Right cardiac atrium (tissue), 5 donors: ENCODE measurements at regions not wholly inside any gene's neighbourhood (a gene's known extent, or its start where the extent isn't known, plus 50 kb on each side); places are given as distances from the start of the nearest gene placed in this dataset.
"Not testable (repeated sequence)": the region's sequence is repeated elsewhere in the genome, so short reads cannot be mapped to it uniquely, and the experiment has no call there.

ENCODE experiments used
- ATAC-seq, 2 donors: fragments of 200-7000 bp; cut with Tn5 transposase; one replicate each; pipeline versions ENCODE4 v1.8.0 to v1.9.1; 2020; ENCODE audit warnings: moderate library complexity in 2 of 2, mild to moderate bottlenecking in 1 of 2
- DNase-seq, 3 donors: peaks; one replicate each; pipeline ENCODE4 v3.0.0-alpha.2; 2020
- H3K27ac ChIP-seq: one replicate; pipeline ENCODE4 v1.5.1; 2013; ENCODE audit warnings: mild to moderate bottlenecking, low read length, control low read depth, moderate library complexity
- H3K27me3 ChIP-seq: one replicate; pipeline ENCODE4 v1.6.1; 2013; ENCODE audit not compliant: control insufficient read depth, insufficient read depth
- H3K4me1 ChIP-seq: one replicate; pipeline ENCODE4 v1.6.1; 2013; ENCODE audit warnings: low read length; ENCODE audit not compliant: control insufficient read depth, insufficient read depth
- H3K4me3 ChIP-seq: one replicate; pipeline ENCODE4 v1.5.1; 2013; ENCODE audit warnings: low read length, control low read depth
- H3K9me3 ChIP-seq: one replicate; pipeline ENCODE4 v1.6.1; 2013; ENCODE audit warnings: low read length; ENCODE audit not compliant: control insufficient read depth
- WGBS: extraction: QIAGEN DNeasy Blood & Tissue Kit; methylation state at CpG from one replicate; pipeline ENCODE4 v1.1.7; 2013; 5-methylcytosine and 5-hydroxymethylcytosine counted together
- intact Hi-C, 4 donors: fragments of 100-400 bp; cut with DNase I; formaldehyde crosslinking; loops; one replicate each; pipeline versions ENCODE4 v1.11.0 to v1.14.0; 2022 to 2023
- donor health status: healthy with polysubstance abuse.
- donor health status: DM: no; HTN: yes; CAD: no.
- donor health status: DM: no; HTN: no; CAD: no.
- donor health status: DM: no; HTN: yes; CAD: no; lungs with severe emphysema.
- donor health status: DM: yes; HTN: yes; CAD: no.

GRCh38 chr5:155700333-155700732, 626.6 kb upstream of the SGCD start:
- 34% methylated on average over 3 of the region's 3 CpGs for WGBS
- no peak for ATAC-seq

GRCh38 chr5:155711882-155712281, 615.1 kb upstream of the SGCD start:
- Histone ChIP-seq H3K4me1 (no peaks in the 10 kb centered on the region), H3K27me3 (no peaks in the 10 kb centered on the region), H3K4me3 (no peak overlapping the region), H3K9me3 (no peaks in the 10 kb centered on the region), H3K27ac (no peak overlapping the region)
- DNase-seq (no peak), ATAC-seq (no peak)
- 74% methylated on average over 1 of the region's 1 CpG for WGBS
- intact Hi-C loops: no loop called here

More at GRCh38 chr5:155700333-155700732, 626.6 kb upstream of the SGCD start:
- Histone ChIP-seq H3K4me3 (no peak overlapping the region), H3K27me3 (no peaks in the 10 kb centered on the region), H3K4me1 (no peaks in the 10 kb centered on the region), H3K27ac (no peak overlapping the region), H3K9me3 (no peaks in the 10 kb centered on the region)
- intact Hi-C loops: no loop called here
- DNase-seq: no peak

- DNase-seq, H3K9me3 ChIP-seq, ATAC-seq, intact Hi-C loops, H3K4me3 ChIP-seq, H3K4me1 ChIP-seq, H3K27ac ChIP-seq, H3K27me3 ChIP-seq: not testable (repeated sequence)
- 52% methylated on average over 2 of the region's 2 CpGs for WGBS
Observed at GRCh38 chr5:155714435-155714834, 612.5 kb upstream of the SGCD start.

GRCh38 chr5:155726267-155726666, 600.7 kb upstream of the SGCD start:
- intact Hi-C loops: loop anchor here in 1 of 4 donors (10.0 kb wide), 1 partner anchor 591 kb away; no protein-coding TSS in a partner anchor
- no peak overlapping the region for H3K4me3 ChIP-seq
- DNase-seq: peak in 1 of 3 donors; percentile 23
- no peaks in the 10 kb centered on the region for H3K9me3 ChIP-seq
- WGBS: 4% methylated on average over 8 of the region's 8 CpGs
- no peak overlapping the region for H3K27ac ChIP-seq
- no peak for ATAC-seq
- H3K27me3 ChIP-seq: no peaks in the 10 kb centered on the region
- H3K4me1 ChIP-seq: peaks cover 3% of the 10 kb centered on the region

- intact Hi-C loops: loop anchor here in 1 of 4 donors (10.0 kb wide), 1 partner anchor 593 kb away; no protein-coding TSS in a partner anchor
- Histone ChIP-seq H3K9me3 (no peaks in the 10 kb centered on the region), H3K4me1 (peaks cover 3% of the 10 kb centered on the region), H3K4me3 (peak overlapping the region; percentile 52), H3K27ac (peak overlapping the region; percentile 44), H3K27me3 (no peaks in the 10 kb centered on the region)
- ATAC-seq (no peak), DNase-seq (no peak)
- 3% methylated on average over 36 of the region's 36 CpGs for WGBS
Observed at GRCh38 chr5:155727512-155728145, 599.3 kb upstream of the SGCD start.

DNA sequence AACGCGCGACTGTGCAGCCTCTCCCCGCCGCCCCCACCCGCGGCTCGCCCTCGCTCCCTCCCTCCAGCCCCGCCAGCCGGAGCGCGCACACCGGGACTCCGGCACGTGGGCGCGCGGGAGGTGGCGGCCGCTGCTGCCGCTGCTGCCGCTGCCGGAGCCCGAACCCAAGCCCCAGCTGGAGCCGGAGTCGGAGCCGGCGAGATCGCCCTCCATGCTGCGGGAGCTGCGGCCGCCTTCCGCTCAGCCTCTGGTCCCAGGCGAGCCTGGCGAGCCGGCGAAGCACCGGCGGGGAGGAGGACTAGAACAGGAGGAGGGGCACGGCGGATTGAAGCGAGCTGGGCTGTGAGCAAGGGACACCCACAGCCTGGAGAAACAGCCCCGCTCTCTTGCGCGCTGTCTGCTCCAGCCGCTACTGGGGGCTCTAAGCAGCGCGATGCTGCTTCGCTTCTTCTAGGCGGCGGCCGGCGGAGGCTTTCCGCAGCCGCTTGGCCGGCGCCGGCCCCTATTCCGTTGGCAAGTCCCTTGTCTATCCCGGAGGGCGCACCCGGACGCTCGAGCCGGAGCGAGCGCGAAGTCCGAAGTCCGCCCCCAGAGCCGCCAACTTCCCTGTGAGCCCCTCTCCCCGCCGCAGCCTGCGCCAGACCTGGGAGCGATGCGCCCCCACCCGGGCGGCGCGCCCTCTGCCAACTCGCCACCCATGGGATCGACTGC, 598.7 kb upstream of the SGCD start:
- ATAC-seq (peak; percentile 80 to 81), DNase-seq (peak; percentile 66 to 84 (median 83))
- Histone ChIP-seq H3K27ac (peak overlapping the region; percentile 44), H3K4me3 (peak overlapping the region; percentile 52), H3K4me1 (peaks cover 3% of the 10 kb centered on the region), H3K27me3 (no peaks in the 10 kb centered on the region), H3K9me3 (no peaks in the 10 kb centered on the region)
- intact Hi-C loops: loop anchor here in 1 of 4 donors (10.0 kb wide), 1 partner anchor 594 kb away; no protein-coding TSS in a partner anchor
- 1% methylated on average over 83 of the region's 83 CpGs for WGBS

DNA sequence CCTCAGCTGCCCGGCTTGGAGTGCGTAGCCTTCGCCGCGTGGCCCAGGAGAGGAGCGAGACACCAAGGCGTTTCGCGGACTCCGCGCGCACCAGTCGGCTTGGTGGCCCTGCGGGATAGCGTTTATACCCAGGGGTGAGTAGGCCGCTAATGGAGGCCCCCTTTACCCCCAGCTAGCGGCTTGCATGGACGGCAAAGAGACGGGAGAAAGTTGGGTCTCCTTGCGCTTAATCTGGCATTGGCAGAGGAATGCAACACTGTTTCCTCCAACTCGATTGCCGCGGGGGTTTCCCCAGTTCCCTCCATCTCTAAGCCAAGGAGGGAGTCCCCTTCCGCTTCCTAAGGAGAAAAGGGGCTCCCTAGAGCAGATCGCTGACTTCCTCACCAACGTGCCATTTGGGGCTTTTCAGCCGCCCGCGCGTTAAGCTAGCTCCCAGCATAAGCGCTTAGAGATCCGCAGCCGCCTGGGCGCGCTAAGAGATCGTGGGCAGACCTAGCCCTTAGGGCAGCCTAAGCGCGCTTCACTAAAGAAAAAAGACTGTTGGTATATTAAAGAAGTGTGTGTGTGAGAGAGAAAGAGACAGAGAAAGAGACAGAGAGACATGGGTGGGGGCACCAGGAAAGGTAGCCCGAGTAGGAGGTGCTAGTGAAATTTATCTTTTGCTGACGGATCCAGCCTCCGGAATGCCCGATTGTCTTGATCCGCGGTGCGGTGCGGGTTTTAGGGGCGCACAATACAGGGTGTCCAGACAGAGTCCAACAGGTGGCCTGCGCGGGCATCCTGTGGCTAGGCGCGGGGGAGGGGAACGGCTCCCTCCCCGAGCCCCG, 597.9 kb upstream of the SGCD start:
- WGBS: 2% methylated on average over 54 of the region's 54 CpGs
- intact Hi-C loops: loop anchor here in 1 of 4 donors (10.0 kb wide), 1 partner anchor 594 kb away; no protein-coding TSS in a partner anchor
- DNase-seq: peak in 2 of 3 donors; percentile 60 to 64

GRCh38 chr5:155729684-155730059, 597.3 kb upstream of the SGCD start:
- intact Hi-C loops: loop anchor here in 1 of 4 donors (10.0 kb wide), 1 partner anchor 595 kb away; no protein-coding TSS in a partner anchor
- Histone ChIP-seq H3K9me3 (no peaks in the 10 kb centered on the region), H3K4me1 (peaks cover 3% of the 10 kb centered on the region), H3K27me3 (no peaks in the 10 kb centered on the region), H3K4me3 (peak overlapping the region; percentile 52), H3K27ac (peak overlapping the region; percentile 44)
- 3% methylated on average over 13 of the region's 13 CpGs for WGBS
- ATAC-seq: peak; percentile 66
- peak; percentile 45 to 85 (median 80) for DNase-seq

More for the DNA sequence above, 597.9 kb upstream of the SGCD start:
- H3K4me3 ChIP-seq: peak overlapping the region; percentile 52
- H3K27ac ChIP-seq: peak overlapping the region; percentile 44
- peak; percentile 42 to 50 for ATAC-seq
- H3K9me3 ChIP-seq: no peaks in the 10 kb centered on the region
- H3K27me3 ChIP-seq: no peaks in the 10 kb centered on the region
- H3K4me1 ChIP-seq: peaks cover 3% of the 10 kb centered on the region

GRCh38 chr5:155732587-155733376, 594.2 kb upstream of the SGCD start:
- DNase-seq (no peak), ATAC-seq (peak; percentile 32 to 46)
- H3K4me1 ChIP-seq: peaks cover 3% of the 10 kb centered on the region
- no peak overlapping the region for H3K4me3 ChIP-seq
- H3K9me3 ChIP-seq: no peaks in the 10 kb centered on the region
- H3K27me3 ChIP-seq: no peaks in the 10 kb centered on the region
- peak overlapping the region; percentile 95 for H3K27ac ChIP-seq
- intact Hi-C loops: no loop called here
- 41% methylated on average over 6 of the region's 6 CpGs for WGBS

- ATAC-seq (no peak), DNase-seq (no peak)
- Histone ChIP-seq H3K27me3 (no peaks in the 10 kb centered on the region), H3K9me3 (no peaks in the 10 kb centered on the region), H3K4me1 (peaks cover 5% of the 10 kb centered on the region), H3K27ac (peak overlapping the region; percentile 43), H3K4me3 (no peak overlapping the region)
- WGBS: 80% methylated on average over 1 of the region's 1 CpG
- intact Hi-C loops: no loop called here
Observed at GRCh38 chr5:155733935-155734334, 593.0 kb upstream of the SGCD start.
